Neural crest cell (in vitro differentiated cells): ENCODE measurements at regions not wholly inside any gene's neighbourhood (a gene's known extent, or its start where the extent isn't known, plus 50 kb on each side); places are given as distances from the start of the nearest gene placed in this dataset.

Source experiments
- DNase-seq: peaks from one replicate; pipeline ENCODE4 v3.0.0; 2021; ENCODE audit warnings: low read depth, mixed read lengths, low spot score
- H3K27ac Mint-ChIP-seq: one replicate; pipeline ENCODE4 v1.8.0; 2021; ENCODE audit warnings: mild to moderate bottlenecking, mixed read lengths; ENCODE audit not compliant: unreplicated experiment
- H3K27me3 Mint-ChIP-seq: 2 replicates; pipeline ENCODE4 v1.8.0; 2021; ENCODE audit warnings: low read depth, mild to moderate bottlenecking, mixed read lengths
- H3K36me3 Mint-ChIP-seq: 2 replicates; pipeline ENCODE4 v1.8.0; 2021; ENCODE audit warnings: low read depth, mild to moderate bottlenecking, mixed read lengths
- H3K4me1 Mint-ChIP-seq: 2 replicates; pipeline ENCODE4 v1.8.0; 2021; ENCODE audit warnings: mixed read lengths
- H3K4me3 Mint-ChIP-seq: one replicate; pipeline ENCODE4 v1.8.0; 2021; ENCODE audit warnings: mild to moderate bottlenecking, mixed read lengths
- H3K9me3 Mint-ChIP-seq: 2 replicates; pipeline ENCODE4 v1.8.0; 2021; ENCODE audit warnings: mixed read lengths
- CTCF ChIP-seq: fragments of 200-600 bp; sonication (generic); conservative IDR thresholded peaks from 2 replicates; pipeline ENCODE4 v1.5.0; 2021; ENCODE audit warnings: antibody characterized with exemption, mild to moderate bottlenecking

GRCh38 chr3:106710596-106710995 is 666.6 kb upstream of the CCDC54 start:
- no peaks in the 10 kb centered on the region for H3K4me1 Mint-ChIP-seq
- TF ChIP-seq CTCF = no peak
- no peak for DNase-seq
- H3K36me3 Mint-ChIP-seq = no peaks in the 10 kb centered on the region
- H3K27ac Mint-ChIP-seq = no peak overlapping the region
- no peaks in the 10 kb centered on the region for H3K27me3 Mint-ChIP-seq
- H3K4me3 Mint-ChIP-seq = no peak overlapping the region
- no peaks in the 10 kb centered on the region for H3K9me3 Mint-ChIP-seq

- DNase-seq = no peak
- Mint-ChIP-seq H3K4me1 (no peaks in the 10 kb centered on the region), H3K4me3 (no peak overlapping the region), H3K27me3 (no peaks in the 10 kb centered on the region), H3K9me3 (no peaks in the 10 kb centered on the region), H3K27ac (no peak overlapping the region), H3K36me3 (no peaks in the 10 kb centered on the region)
- TF ChIP-seq CTCF = no peak
Measured at GRCh38 chr3:106711650-106712049, 665.6 kb upstream of the CCDC54 start.

- no peak for TF ChIP-seq CTCF
- Mint-ChIP-seq H3K27me3 (no peaks in the 10 kb centered on the region), H3K27ac (no peak overlapping the region), H3K36me3 (no peaks in the 10 kb centered on the region), H3K4me3 (no peak overlapping the region), H3K9me3 (no peaks in the 10 kb centered on the region), H3K4me1 (no peaks in the 10 kb centered on the region)
- no peak for DNase-seq
Measured at GRCh38 chr3:106714400-106714799, 662.8 kb upstream of the CCDC54 start.

GRCh38 chr3:106715286-106715685 is 662.0 kb upstream of the CCDC54 start:
- no peaks in the 10 kb centered on the region for H3K36me3 Mint-ChIP-seq
- no peaks in the 10 kb centered on the region for H3K9me3 Mint-ChIP-seq
- no peak for TF ChIP-seq CTCF
- H3K4me1 Mint-ChIP-seq = no peaks in the 10 kb centered on the region
- DNase-seq = no peak
- H3K27me3 Mint-ChIP-seq = no peaks in the 10 kb centered on the region
- H3K4me3 Mint-ChIP-seq = no peak overlapping the region
- H3K27ac Mint-ChIP-seq = no peak overlapping the region

- TF ChIP-seq CTCF = no peak
Measured at GRCh38 chr3:106717178-106717780, 660.0 kb upstream of the CCDC54 start.

More at GRCh38 chr3:106717178-106717780, 660.0 kb upstream of the CCDC54 start:
- Mint-ChIP-seq H3K36me3 (no peaks in the 10 kb centered on the region), H3K27me3 (no peaks in the 10 kb centered on the region), H3K4me3 (no peak overlapping the region), H3K4me1 (no peaks in the 10 kb centered on the region), H3K9me3 (no peaks in the 10 kb centered on the region), H3K27ac (no peak overlapping the region)
- DNase-seq = no peak
